Small intestine (tissue), 7 donors: ENCODE measurements at regions not wholly inside any gene's neighbourhood (a gene's known extent, or its start where the extent isn't known, plus 50 kb on each side); places are given as distances from the start of the nearest gene placed in this dataset.

ENCODE experiments used
- DNase-seq, 2 donors: peaks; one replicate each; pipeline versions ENCODE4 v3.0.0 to v3.0.0-alpha.2; 2013
- FAIRE-seq: peaks from 2 replicates; lab custom pipeline; 2012; peaks lifted over from hg19 to GRCh38; lab: Jason Lieb, UNC
- H3K27ac ChIP-seq, 3 donors: one replicate each; pipeline ENCODE4 v1.5.1; 2013; ENCODE audit warnings: low read length in 2 of 3, mild to moderate bottlenecking in 2 of 3, control low read depth in 1 of 3, inconsistent platforms in 1 of 3, low read depth in 1 of 3, moderate library complexity in 1 of 3
- H3K27me3 ChIP-seq, 3 donors: one replicate each; pipeline ENCODE4 v1.6.1; 2013; ENCODE audit warnings: low read length in 3 of 3, inconsistent platforms in 1 of 3; ENCODE audit not compliant: control insufficient read depth in 3 of 3, insufficient read depth in 3 of 3
- H3K36me3 ChIP-seq, 3 donors: one replicate each; pipeline ENCODE4 v1.6.1; 2013; ENCODE audit warnings: low read length in 3 of 3, inconsistent platforms in 1 of 3, low read depth in 1 of 3, mild to moderate bottlenecking in 1 of 3, moderate library complexity in 1 of 3; ENCODE audit not compliant: control insufficient read depth in 3 of 3, insufficient read depth in 2 of 3
- H3K4me1 ChIP-seq, 3 donors: one replicate each; pipeline ENCODE4 v1.6.1; 2013; ENCODE audit warnings: low read length in 2 of 3, inconsistent platforms in 1 of 3, low read depth in 1 of 3, mild to moderate bottlenecking in 1 of 3, moderate library complexity in 1 of 3; ENCODE audit not compliant: control insufficient read depth in 3 of 3, insufficient read depth in 2 of 3
- H3K4me3 ChIP-seq, 3 donors: one replicate each; pipeline ENCODE4 v1.5.1; 2013; ENCODE audit warnings: low read length in 3 of 3, control low read depth in 1 of 3, inconsistent platforms in 1 of 3, low read depth in 1 of 3, mild to moderate bottlenecking in 1 of 3, moderate library complexity in 1 of 3
- H3K9me3 ChIP-seq, 2 donors: one replicate each; pipeline ENCODE4 v1.6.1; 2013; ENCODE audit warnings: low read depth in 1 of 2, low read length in 1 of 2; ENCODE audit not compliant: control insufficient read depth in 2 of 2, insufficient read depth in 1 of 2
- WGBS, 3 donors: extraction: QIAGEN DNeasy Blood & Tissue Kit; methylation state at CpG; one replicate each; pipeline ENCODE4 v1.1.7; 2013; 5-methylcytosine and 5-hydroxymethylcytosine counted together
- donor health status: healthy with polysubstance abuse.
- donor health status: control.
- donor health status: control.
- donor health status: Bipolar disorder and iron deficiency.
- donor health status: healthy.

DNA sequence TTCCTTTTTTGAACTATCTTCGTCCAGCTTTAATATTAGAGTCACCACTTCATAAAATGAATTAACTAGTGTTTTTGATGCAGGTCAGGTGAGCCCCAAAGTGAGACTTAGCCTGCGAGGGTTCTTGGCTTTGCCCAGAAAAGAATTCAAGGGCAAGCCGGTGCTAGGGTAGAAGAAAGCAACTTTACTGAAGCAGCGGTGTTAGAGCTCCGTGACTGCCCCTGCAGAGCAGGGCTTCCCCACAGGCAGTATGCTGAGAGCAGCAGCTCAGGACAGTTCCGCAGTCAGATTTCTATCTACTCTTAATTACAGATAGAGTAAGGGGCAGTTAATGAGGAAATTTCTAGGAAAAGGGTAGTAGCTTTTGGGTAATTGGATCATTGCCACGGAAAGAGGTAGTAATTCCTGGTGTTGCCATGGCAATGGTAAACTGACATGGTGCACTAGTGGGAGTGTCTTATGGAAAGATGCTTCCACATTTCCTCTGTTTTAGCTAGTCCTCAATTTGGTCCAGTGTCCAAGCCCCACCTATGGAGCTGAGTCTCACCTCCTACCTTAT is 432.2 kb upstream of the ZNF507 start:
- Histone ChIP-seq H3K9me3 (no peaks in the 10 kb centered on the region), H3K4me1 (no peaks in the 10 kb centered on the region), H3K36me3 (no peaks in the 10 kb centered on the region), H3K27ac (no peak overlapping the region), H3K4me3 (no peak overlapping the region), H3K27me3 (no peaks in the 10 kb centered on the region)
- WGBS, 3 donors: 62 to 70% (median 63%) methylated on average over 7 of the region's 7 CpGs
- DNase-seq (no peak), FAIRE-seq (no peak)

DNA sequence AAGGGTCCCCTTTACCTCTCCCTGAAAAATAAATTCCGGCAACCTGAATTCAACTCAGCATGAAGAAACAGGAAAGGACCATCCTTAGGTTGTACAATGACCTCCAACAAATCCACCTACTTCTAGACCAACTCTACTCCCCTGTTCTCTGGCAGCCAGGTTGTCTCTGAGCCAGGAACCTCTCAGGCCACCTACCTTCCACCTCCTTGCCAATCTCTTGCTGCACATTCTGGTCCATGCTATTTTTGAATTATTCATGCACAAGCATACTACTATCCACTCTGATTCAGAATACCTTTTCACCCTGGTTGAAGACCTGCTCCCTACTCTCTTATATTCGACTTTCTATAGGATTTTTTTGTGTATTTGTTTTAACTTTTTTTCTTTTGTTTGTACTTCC is 415.0 kb upstream of the ZNF507 start:
- no peak overlapping the region for H3K27ac ChIP-seq
- H3K36me3 ChIP-seq: no peaks in the 10 kb centered on the region
- no peak for DNase-seq
- WGBS, 3 donors: 67 to 85% (median 70%) methylated on average over 2 of the region's 2 CpGs
- FAIRE-seq: no peak
- H3K4me3 ChIP-seq: no peak overlapping the region
- no peaks in the 10 kb centered on the region for H3K27me3 ChIP-seq
- no peaks in the 10 kb centered on the region for H3K4me1 ChIP-seq
- no peaks in the 10 kb centered on the region for H3K9me3 ChIP-seq

- no peak for DNase-seq
- no peaks in the 10 kb centered on the region for H3K27me3 ChIP-seq
- H3K27ac ChIP-seq: no peak overlapping the region
- no peaks in the 10 kb centered on the region for H3K36me3 ChIP-seq
- H3K4me1 ChIP-seq: no peaks in the 10 kb centered on the region
- no peak overlapping the region for H3K4me3 ChIP-seq
- no peaks in the 10 kb centered on the region for H3K9me3 ChIP-seq
- 79 to 90% (median 88%) methylated on average over 3 of the region's 3 CpGs for WGBS, 3 donors
- no peak for FAIRE-seq
Measured at GRCh38 chr19:31937983-31938382, 407.4 kb upstream of the ZNF507 start.

DNA sequence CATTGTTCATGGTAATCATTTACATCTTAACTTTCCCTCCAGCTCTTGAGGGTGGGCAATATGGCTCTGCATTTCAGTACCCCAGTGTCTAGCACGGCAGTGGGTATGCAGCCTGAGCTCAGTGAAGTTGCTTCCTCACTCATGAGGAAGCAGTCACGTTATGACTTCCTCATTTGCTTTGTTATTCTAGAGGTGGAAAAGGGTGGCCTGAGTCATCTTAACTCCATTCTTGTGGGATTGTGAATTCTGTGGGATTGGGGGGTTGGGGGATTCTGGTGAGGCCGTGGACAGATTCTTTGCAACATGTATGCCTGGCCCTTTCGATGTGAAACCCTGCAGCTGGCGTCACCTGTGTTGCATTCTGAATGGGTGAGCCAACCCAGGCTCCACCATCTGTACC is 406.7 kb upstream of the ZNF507 start:
- DNase-seq (no peak), FAIRE-seq (no peak)
- H3K4me1 ChIP-seq: no peaks in the 10 kb centered on the region
- H3K27ac ChIP-seq: no peak overlapping the region
- H3K4me3 ChIP-seq: no peak overlapping the region
- 57 to 68% (median 66%) methylated on average over 5 of the region's 5 CpGs for WGBS, 3 donors
- no peaks in the 10 kb centered on the region for H3K36me3 ChIP-seq
- H3K9me3 ChIP-seq: no peaks in the 10 kb centered on the region
- H3K27me3 ChIP-seq: peaks cover 0 to 4% (median 0%) of the 10 kb centered on the region in 3 donors

DNA sequence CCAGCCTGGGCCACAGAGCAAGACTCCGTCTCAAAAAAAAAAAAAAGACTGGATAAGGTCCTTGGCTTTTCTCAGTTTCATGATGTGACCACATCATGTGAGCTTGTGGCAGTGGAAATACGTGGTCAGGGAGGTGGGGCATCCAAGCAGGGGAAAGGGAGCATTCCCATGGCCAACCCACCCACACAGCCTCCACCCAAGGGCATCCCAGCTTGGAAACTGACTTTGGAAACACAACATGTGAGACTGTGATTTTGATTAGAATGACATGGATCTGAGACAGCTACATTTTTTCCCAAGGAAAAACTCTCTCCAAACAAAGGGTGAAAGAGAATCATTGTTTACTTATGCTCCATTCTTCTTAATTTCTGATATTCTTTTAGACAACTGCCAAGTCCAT is 405.0 kb upstream of the ZNF507 start:
- FAIRE-seq (no peak), DNase-seq (no peak)
- H3K27me3 ChIP-seq: peaks cover 0 to 4% (median 0%) of the 10 kb centered on the region in 3 donors
- no peaks in the 10 kb centered on the region for H3K9me3 ChIP-seq
- 53 to 76% (median 63%) methylated on average over 2 of the region's 2 CpGs for WGBS, 3 donors
- H3K27ac ChIP-seq: no peak overlapping the region
- no peak overlapping the region for H3K4me3 ChIP-seq
- no peaks in the 10 kb centered on the region for H3K4me1 ChIP-seq
- no peaks in the 10 kb centered on the region for H3K36me3 ChIP-seq

- H3K9me3 ChIP-seq: no peaks in the 10 kb centered on the region
- 26 to 55% (median 44%) methylated on average over 11 of the region's 11 CpGs for WGBS, 3 donors
- FAIRE-seq (no peak), DNase-seq (no peak)
- H3K4me1 ChIP-seq: no peaks in the 10 kb centered on the region
- peaks cover 0 to 4% (median 0%) of the 10 kb centered on the region in 3 donors for H3K27me3 ChIP-seq
- no peaks in the 10 kb centered on the region for H3K36me3 ChIP-seq
- no peak overlapping the region for H3K4me3 ChIP-seq
- H3K27ac ChIP-seq: no peak overlapping the region
Measured at GRCh38 chr19:31943191-31943661, 402.2 kb upstream of the ZNF507 start.

DNA sequence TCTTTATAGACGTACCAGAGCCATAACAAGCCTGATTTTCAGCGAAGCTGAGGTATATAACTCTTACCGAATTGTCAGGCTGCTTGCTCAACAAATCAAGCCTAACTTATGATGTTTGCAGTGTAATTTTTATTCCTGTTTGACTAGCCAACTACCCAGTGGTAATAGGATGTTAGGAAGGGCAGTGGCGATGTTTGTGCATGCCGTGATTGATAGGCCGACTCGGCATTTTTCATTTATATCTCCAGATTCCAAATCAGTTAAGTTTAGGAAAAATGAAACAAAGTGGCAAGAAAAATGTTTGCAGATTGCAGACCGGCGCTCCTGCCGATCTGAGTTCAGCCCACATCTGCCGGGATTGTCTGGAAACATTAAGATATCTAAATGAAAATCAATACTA is 401.6 kb upstream of the ZNF507 start:
- no peak overlapping the region for H3K4me3 ChIP-seq
- H3K4me1 ChIP-seq: no peaks in the 10 kb centered on the region
- no peaks in the 10 kb centered on the region for H3K9me3 ChIP-seq
- WGBS, 3 donors: 16 to 57% (median 42%) methylated on average over 11 of the region's 11 CpGs
- no peaks in the 10 kb centered on the region for H3K36me3 ChIP-seq
- FAIRE-seq (no peak), DNase-seq (no peak)
- no peak overlapping the region for H3K27ac ChIP-seq
- H3K27me3 ChIP-seq: peaks cover 0 to 4% (median 0%) of the 10 kb centered on the region in 3 donors

DNA sequence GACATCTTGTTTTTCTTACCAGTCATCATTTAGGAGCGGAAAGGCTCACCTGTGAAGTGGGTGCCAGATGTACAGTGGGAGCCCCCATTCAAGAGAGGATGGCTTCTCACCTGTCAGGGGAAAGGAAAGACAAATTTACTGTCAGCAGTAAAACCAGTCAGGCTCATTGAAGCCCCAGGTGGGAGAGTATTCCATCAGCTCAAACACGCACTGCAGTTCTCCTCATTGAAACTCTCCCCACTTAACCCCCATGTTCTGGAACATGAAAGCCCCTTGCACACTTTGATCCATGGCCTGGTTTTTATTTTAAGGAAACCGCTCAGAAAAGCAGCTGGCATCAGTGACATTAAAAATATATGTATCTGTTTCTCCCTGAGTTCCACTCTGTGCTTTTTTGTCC is 401.1 kb upstream of the ZNF507 start:
- H3K4me1 ChIP-seq: no peaks in the 10 kb centered on the region
- no peaks in the 10 kb centered on the region for H3K36me3 ChIP-seq
- H3K4me3 ChIP-seq: no peak overlapping the region
- peaks cover 0 to 4% (median 0%) of the 10 kb centered on the region in 3 donors for H3K27me3 ChIP-seq
- 65 to 88% (median 87%) methylated on average over 3 of the region's 3 CpGs for WGBS, 3 donors
- FAIRE-seq (no peak), DNase-seq (no peak)
- H3K9me3 ChIP-seq: no peaks in the 10 kb centered on the region
- no peak overlapping the region for H3K27ac ChIP-seq

- Histone ChIP-seq H3K27ac (no peak overlapping the region), H3K4me1 (no peaks in the 10 kb centered on the region), H3K4me3 (no peak overlapping the region), H3K9me3 (no peaks in the 10 kb centered on the region), H3K36me3 (no peaks in the 10 kb centered on the region), H3K27me3 (peaks cover 0 to 4% (median 0%) of the 10 kb centered on the region in 3 donors)
- 47 to 59% (median 57%) methylated on average over 4 of the region's 4 CpGs for WGBS, 3 donors
- DNase-seq (no peak), FAIRE-seq (no peak)
Measured at GRCh38 chr19:31946491-31946890, 398.9 kb upstream of the ZNF507 start.
